Astrocyte (in vitro differentiated cells and primary cell): ENCODE measurements at regions not wholly inside any gene's neighbourhood (a gene's known extent, or its start where the extent isn't known, plus 50 kb on each side); places are given as distances from the start of the nearest gene placed in this dataset.

Source experiments
- CTCF ChIP-seq: IDR thresholded peaks from 2 replicates; pipeline ENCODE4 v1.5.1; 2011; ENCODE audit warnings: low read depth, mild to moderate bottlenecking, inconsistent platforms, low read length, moderate library complexity; ENCODE audit not compliant: insufficient read depth
- EZH2 ChIP-seq: IDR thresholded peaks from 2 replicates; pipeline ENCODE4 v1.6.1; 2012; ENCODE audit warnings: mild to moderate bottlenecking, low read length, inconsistent platforms; ENCODE audit not compliant: insufficient read depth

- TF ChIP-seq CTCF (no peak), EZH2 (no peak)
These were observed 501.2 kb upstream of the CNTN3 start for GRCh38 chr3:75115695-75116094.
